ENCODE measurements at regions not wholly inside any gene's neighbourhood (a gene's known extent, or its start where the extent isn't known, plus 50 kb on each side); places are given as distances from the start of the nearest gene placed in this dataset.
A peak's percentile ranks its signal among the peaks of the same experiment; 100 is the strongest.

DNA sequence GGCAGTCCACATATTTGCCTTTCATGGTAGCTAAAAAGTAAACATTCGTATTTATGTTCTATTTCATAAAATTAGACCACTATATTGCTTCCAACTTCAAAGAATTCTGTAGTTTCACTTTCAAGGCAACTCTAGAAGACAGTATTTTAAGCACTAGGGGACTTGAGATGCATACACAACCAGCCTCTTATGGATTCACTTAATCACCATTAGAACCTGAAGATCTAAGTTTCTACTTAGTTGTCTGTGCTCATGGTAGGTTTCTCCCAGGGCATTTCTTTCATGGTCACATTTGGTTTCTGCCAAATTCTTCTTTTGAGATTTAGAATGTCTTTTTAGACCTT is 209.9 kb upstream of the HCCS start:
- peak in 1 of 4 donors; percentile 12 for ATAC-seq
- WGBS, 2 donors = 20% methylated on average over 1 of the region's 1 CpG
- no peaks in the 10 kb centered on the region for H3K27me3 ChIP-seq
- no peak for DNase-seq
- H3K27ac ChIP-seq = no peak overlapping the region
- intact Hi-C loops (cut with DNase I) = no loop called here
- TF ChIP-seq, protein P1, sequence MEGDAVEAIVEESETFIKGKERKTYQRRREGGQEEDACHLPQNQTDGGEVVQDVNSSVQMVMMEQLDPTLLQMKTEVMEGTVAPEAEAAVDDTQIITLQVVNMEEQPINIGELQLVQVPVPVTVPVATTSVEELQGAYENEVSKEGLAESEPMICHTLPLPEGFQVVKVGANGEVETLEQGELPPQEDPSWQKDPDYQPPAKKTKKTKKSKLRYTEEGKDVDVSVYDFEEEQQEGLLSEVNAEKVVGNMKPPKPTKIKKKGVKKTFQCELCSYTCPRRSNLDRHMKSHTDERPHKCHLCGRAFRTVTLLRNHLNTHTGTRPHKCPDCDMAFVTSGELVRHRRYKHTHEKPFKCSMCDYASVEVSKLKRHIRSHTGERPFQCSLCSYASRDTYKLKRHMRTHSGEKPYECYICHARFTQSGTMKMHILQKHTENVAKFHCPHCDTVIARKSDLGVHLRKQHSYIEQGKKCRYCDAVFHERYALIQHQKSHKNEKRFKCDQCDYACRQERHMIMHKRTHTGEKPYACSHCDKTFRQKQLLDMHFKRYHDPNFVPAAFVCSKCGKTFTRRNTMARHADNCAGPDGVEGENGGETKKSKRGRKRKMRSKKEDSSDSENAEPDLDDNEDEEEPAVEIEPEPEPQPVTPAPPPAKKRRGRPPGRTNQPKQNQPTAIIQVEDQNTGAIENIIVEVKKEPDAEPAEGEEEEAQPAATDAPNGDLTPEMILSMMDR (IDR thresholded peaks at IDR 0.05) = no peak
- H3K9me3 ChIP-seq = no peaks in the 10 kb centered on the region
- H3K36me3 ChIP-seq = no peaks in the 10 kb centered on the region
- H3K4me1 ChIP-seq = peaks cover 0 to 8% (median 5%) of the 10 kb centered on the region in 3 donors
- FAIRE-seq = peak; percentile 5
- H3K4me3 ChIP-seq = no peak overlapping the region

DNA sequence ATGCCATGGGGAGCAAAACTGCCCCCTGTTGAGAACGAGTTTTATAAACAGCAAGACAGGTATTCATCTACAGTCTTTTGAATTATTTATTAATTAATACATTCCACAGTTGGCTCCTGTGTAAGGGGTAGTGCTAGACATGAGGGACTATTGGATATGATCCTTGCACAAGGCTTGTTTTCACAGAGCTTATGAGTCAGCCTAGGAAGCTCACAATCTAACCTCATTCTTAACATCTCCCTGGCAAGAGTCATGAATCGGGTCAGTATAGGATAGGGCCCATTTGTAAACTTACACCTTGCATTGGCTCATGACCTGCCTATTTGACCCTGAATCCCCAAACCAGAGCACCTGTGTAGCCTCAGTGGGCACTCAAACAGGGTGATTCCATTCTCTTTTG is 209.1 kb upstream of the HCCS start:
- FAIRE-seq (no peak), DNase-seq (no peak), ATAC-seq (no peak)
- Histone ChIP-seq H3K4me1 (peaks cover 0 to 8% (median 5%) of the 10 kb centered on the region in 3 donors), H3K4me3 (no peak overlapping the region), H3K27ac (no peak overlapping the region), H3K27me3 (no peaks in the 10 kb centered on the region), H3K36me3 (no peaks in the 10 kb centered on the region), H3K9me3 (no peaks in the 10 kb centered on the region)
- WGBS, 2 donors = 65 to 78% methylated on average over 2 of the region's 2 CpGs
- intact Hi-C loops (cut with DNase I) = no loop called here
- TF ChIP-seq, protein P1 (IDR thresholded peaks at IDR 0.05) = no peak

DNA sequence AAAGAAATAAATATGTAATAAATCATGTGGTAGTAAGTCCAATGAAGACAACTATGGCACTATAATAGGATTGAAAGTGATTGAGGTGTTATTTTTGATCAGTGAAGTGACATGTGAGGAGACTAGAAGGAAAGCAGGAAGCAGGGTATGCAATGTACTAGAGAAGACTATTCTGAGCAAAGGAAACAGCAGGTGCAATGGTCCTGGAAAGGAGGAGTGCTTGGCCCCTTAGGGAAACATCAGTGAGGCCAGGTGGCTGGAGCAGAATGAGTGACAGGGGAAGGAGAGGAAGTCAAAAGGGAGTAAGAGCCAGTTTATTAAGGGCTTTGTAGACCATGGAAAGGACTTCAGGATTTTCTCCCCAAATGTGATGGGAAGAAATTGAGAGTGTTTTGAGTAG is 207.6 kb upstream of the HCCS start:
- Histone ChIP-seq H3K4me3 (no peak overlapping the region), H3K36me3 (no peaks in the 10 kb centered on the region), H3K9me3 (no peaks in the 10 kb centered on the region), H3K4me1 (peaks cover 0 to 8% (median 5%) of the 10 kb centered on the region in 3 donors), H3K27me3 (no peaks in the 10 kb centered on the region), H3K27ac (no peak overlapping the region)
- intact Hi-C loops (cut with DNase I) = no loop called here
- ATAC-seq (no peak), DNase-seq (no peak), FAIRE-seq (no peak)
- TF ChIP-seq, protein P1 (IDR thresholded peaks at IDR 0.05) = no peak

DNA sequence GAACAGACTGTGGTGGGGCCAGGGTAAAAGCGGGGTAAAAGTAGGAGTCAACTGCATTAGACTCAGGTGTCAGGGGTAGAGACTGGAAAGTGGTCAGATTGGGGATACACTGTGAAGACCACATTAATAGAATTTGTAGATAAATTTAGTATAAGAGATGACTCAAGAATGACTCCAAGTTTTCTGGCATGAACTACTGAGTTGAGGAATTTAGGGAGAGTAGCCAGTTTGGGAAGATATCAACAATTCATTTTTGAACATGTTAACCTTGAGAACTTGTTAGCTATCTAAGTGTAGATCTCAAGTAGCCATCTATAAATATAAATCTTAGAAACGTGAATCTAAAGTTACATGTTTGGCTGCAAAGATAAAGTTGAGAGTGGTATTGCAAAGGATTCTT is 206.9 kb upstream of the HCCS start:
- 35 to 64% methylated on average over 2 of the region's 2 CpGs for WGBS, 2 donors
- no peak for DNase-seq

DNA sequence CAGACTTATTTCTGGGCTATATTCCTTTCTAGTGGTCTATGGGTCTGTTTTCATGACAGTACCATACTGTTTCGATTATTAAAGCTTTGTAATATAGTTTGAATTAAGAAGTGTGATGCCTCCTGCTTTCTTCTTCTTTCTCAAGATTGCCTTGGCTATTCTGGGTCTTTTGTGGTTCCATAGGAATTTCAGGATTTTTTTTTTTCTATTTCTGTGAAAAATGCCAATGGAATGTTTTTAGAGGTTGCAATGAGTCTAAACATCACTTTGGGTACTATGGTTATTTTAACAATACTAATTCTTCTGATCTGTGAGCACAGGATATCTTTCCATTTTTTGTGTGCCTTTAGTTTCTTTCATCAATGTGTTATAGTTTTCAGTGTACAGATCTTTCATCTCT is 204.3 kb upstream of the HCCS start:
- Histone ChIP-seq H3K36me3 (no peaks in the 10 kb centered on the region), H3K4me3 (no peak overlapping the region), H3K9me3 (no peaks in the 10 kb centered on the region), H3K27me3 (no peaks in the 10 kb centered on the region), H3K27ac (no peak overlapping the region), H3K4me1 (no peaks in the 10 kb centered on the region)
- DNase-seq (no peak), ATAC-seq (no peak), FAIRE-seq (no peak)
- WGBS, 2 donors = 67 to 77% methylated on average over 1 of the region's 1 CpG
- intact Hi-C loops (cut with DNase I) = no loop called here
- TF ChIP-seq, protein P1 (IDR thresholded peaks at IDR 0.05) = no peak

More for the DNA sequence above, 206.9 kb upstream of the HCCS start:
- TF ChIP-seq, protein P1 (IDR thresholded peaks at IDR 0.05) = no peak
- ATAC-seq (no peak), FAIRE-seq (peak; percentile 9)
- intact Hi-C loops (cut with DNase I) = no loop called here
- Histone ChIP-seq H3K27me3 (no peaks in the 10 kb centered on the region), H3K4me1 (peaks cover 0 to 8% (median 5%) of the 10 kb centered on the region in 3 donors), H3K36me3 (no peaks in the 10 kb centered on the region), H3K27ac (no peak overlapping the region), H3K9me3 (no peaks in the 10 kb centered on the region), H3K4me3 (no peak overlapping the region)
